Transverse colon (tissue), 4 donors: ENCODE measurements at regions not wholly inside any gene's neighbourhood (a gene's known extent, or its start where the extent isn't known, plus 50 kb on each side); places are given as distances from the start of the nearest gene placed in this dataset.

Experiments used
- DNase-seq: peaks from one replicate; pipeline ENCODE4 v3.0.0-alpha.2; 2019
- H3K27ac ChIP-seq, 4 donors: fragments of 200-600 bp; sonication (generic); 2 replicates each; pipeline ENCODE4 v1.5.1; 2016 to 2018; ENCODE audit warnings: inconsistent platforms in 4 of 4
- H3K27me3 ChIP-seq: fragments of 200-600 bp; sonication (generic); 2 replicates; pipeline ENCODE4 v1.5.1; 2017; ENCODE audit warnings: inconsistent platforms
- H3K36me3 ChIP-seq, 4 donors: fragments of 200-600 bp; sonication (generic); 2 replicates each; pipeline ENCODE4 v1.5.1; 2017 to 2019; ENCODE audit warnings: inconsistent platforms in 4 of 4
- H3K4me1 ChIP-seq, 4 donors: fragments of 200-600 bp; sonication (generic); 2 replicates each; pipeline ENCODE4 v1.5.1; 2017 to 2020; ENCODE audit warnings: inconsistent platforms in 4 of 4
- H3K4me3 ChIP-seq, 4 donors: fragments of 200-600 bp; sonication (generic); 1 replicate in 1 of 4; 2 replicates in 3 of 4; pipeline versions ENCODE4 v1.5.1 to v1.6.1; 2017 to 2019; ENCODE audit warnings: inconsistent platforms in 4 of 4
- H3K9me3 ChIP-seq, 2 donors: fragments of 200-600 bp; sonication (generic); 2 replicates each; pipeline ENCODE4 v1.5.1; 2017 to 2019; ENCODE audit warnings: inconsistent platforms in 2 of 2
- EP300 ChIP-seq: sonication (generic); formaldehyde crosslinking; IDR thresholded peaks from one replicate; pipeline ENCODE4 v1.6.1; 2017; ENCODE audit warnings: antibody characterized with exemption, low read depth
- POLR2A ChIP-seq: fragments of 450-650 bp; IDR thresholded peaks from one replicate; pipeline ENCODE4 v1.6.1; 2016; ENCODE audit warnings: antibody characterized with exemption, mild to moderate bottlenecking, moderate library complexity
- POLR2AphosphoS5 ChIP-seq, 3 donors: sonication (generic); formaldehyde crosslinking; IDR thresholded peaks; one replicate each; pipeline ENCODE4 v1.6.1; 2016; ENCODE audit warnings: antibody characterized with exemption in 3 of 3
- WGBS, 2 donors: methylation state at CpG; one replicate each; pipeline ENCODE4 v1.1.5; 2018; ENCODE audit warnings: low coverage in 1 of 2; 5-methylcytosine and 5-hydroxymethylcytosine counted together
- in situ Hi-C, 4 donors: fragments of 200-750 bp; cut with MboI; loops; one replicate each; pipeline versions ENCODE4 v1.15.0 to v1.15.1; 2017; ENCODE audit warnings: low sequenced_read_pairs in 3 of 4, low pct_ligation_motif_present in 1 of 4, low pct_unique_long_range_greater_than_20kb in 1 of 4
- intact Hi-C: fragments of 100-400 bp; cut with DNase I; formaldehyde crosslinking; loops from one replicate; pipeline ENCODE4 v1.15.1; 2023; ENCODE audit warnings: low total_unique reads
- TF ChIP-seq, protein P1 (sequence below), 5 experiments: fragments of 200-600 bp in 3 of 5; fragments of 450-650 bp in 2 of 5; sonication (generic) in 3 of 5; IDR thresholded peaks; 1 replicate in 2 of 5; 2 replicates in 3 of 5; pipeline ENCODE4 v1.5.1; 2016 to 2017; ENCODE audit warnings: antibody characterized with exemption in 5 of 5, inconsistent platforms in 3 of 5, mild to moderate bottlenecking in 2 of 5, moderate library complexity in 1 of 5

DNA sequence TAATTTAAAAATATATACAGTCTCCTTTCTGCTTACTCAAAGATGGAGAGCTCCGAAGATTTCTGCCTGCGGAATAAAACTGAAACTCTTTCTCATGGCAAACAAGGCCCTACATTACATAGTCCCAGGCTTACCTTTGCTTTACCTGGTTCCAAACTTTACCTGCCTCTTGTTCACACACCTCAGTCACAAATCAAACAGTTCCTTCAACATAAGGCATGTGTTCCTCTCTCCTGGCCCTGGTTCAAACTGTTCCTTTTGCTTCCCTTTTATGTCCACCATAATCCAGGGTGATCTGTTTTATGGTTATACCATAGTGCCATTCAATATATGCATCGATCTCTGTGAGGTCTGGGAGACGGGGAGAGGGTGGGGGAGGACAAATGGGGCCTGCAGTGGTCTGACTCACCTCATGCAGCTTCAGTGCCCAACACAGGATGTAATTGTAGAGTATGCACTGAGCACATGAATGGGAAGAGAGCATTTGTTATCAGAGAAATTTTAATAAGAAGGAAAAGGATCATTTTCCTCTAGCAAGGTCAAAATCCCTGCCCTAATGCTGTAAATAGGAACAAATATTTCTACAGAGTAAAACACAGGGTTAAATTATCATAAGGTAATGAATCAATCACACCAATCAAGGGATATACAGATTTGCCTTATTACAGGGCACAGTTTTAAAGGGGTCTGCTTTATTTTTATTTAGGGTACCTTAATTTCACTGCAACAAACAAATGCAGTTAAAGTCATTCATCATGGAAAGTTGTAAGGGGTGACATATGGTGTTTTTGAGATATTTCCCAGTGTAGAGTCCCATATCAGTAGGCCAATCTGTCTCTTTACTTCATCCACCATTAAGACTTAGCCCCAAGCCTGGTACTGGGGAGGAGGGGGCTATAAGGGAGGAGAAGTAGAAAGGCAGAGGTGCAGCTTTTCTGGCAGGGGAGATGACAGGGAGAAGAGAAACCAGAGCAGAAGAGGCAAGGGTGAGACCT is 88.8 kb upstream of the PDE1C start:
- no peaks in the 10 kb centered on the region for H3K9me3 ChIP-seq
- H3K27me3 ChIP-seq = no peaks in the 10 kb centered on the region
- DNase-seq = no peak
- intact Hi-C loops (no loop called here), in situ Hi-C loops (no loop called here)
- no peak overlapping the region for H3K27ac ChIP-seq
- 45 to 49% methylated on average over 4 of the region's 4 CpGs for WGBS, 2 donors
- TF ChIP-seq EP300 = no peak
- no peak for TF ChIP-seq POLR2A
- TF ChIP-seq POLR2AphosphoS5 (IDR thresholded peaks at IDR 0.05) = no peak
- TF ChIP-seq, protein P1, sequence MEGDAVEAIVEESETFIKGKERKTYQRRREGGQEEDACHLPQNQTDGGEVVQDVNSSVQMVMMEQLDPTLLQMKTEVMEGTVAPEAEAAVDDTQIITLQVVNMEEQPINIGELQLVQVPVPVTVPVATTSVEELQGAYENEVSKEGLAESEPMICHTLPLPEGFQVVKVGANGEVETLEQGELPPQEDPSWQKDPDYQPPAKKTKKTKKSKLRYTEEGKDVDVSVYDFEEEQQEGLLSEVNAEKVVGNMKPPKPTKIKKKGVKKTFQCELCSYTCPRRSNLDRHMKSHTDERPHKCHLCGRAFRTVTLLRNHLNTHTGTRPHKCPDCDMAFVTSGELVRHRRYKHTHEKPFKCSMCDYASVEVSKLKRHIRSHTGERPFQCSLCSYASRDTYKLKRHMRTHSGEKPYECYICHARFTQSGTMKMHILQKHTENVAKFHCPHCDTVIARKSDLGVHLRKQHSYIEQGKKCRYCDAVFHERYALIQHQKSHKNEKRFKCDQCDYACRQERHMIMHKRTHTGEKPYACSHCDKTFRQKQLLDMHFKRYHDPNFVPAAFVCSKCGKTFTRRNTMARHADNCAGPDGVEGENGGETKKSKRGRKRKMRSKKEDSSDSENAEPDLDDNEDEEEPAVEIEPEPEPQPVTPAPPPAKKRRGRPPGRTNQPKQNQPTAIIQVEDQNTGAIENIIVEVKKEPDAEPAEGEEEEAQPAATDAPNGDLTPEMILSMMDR (IDR thresholded peaks at IDR 0.05) = no peak
- H3K36me3 ChIP-seq = no peaks in the 10 kb centered on the region
- no peak overlapping the region for H3K4me3 ChIP-seq
- H3K4me1 ChIP-seq = peaks cover 0 to 3% (median 0%) of the 10 kb centered on the region in 4 donors

DNA sequence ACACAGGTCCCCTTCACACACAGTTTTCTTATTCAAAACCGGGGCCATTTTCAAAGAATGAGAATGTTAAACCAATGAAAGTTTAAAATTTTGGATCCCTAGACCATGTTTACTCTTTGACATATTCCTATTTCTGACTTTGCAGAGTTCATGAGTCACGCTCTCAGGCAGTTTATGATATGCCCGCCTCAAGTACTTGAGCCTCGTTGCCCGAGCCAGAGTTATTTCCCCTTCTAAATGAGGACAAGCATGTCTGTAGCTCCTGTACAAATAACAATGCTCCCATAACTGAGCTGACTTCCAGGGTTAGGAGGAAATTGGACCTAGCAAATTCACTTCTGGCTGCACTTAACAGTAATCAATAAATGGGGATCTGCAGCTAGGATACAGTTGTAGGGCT is 87.9 kb upstream of the PDE1C start:
- intact Hi-C loops = no loop called here
- 55 to 73% methylated on average over 1 to 5 of the region's 5 CpGs for WGBS, 2 donors
- Histone ChIP-seq H3K36me3 (no peaks in the 10 kb centered on the region), H3K4me1 (peaks cover 0 to 3% (median 0%) of the 10 kb centered on the region in 4 donors), H3K27ac (no peak overlapping the region), H3K27me3 (no peaks in the 10 kb centered on the region), H3K9me3 (no peaks in the 10 kb centered on the region), H3K4me3 (no peak overlapping the region)
- no peak for DNase-seq
- in situ Hi-C loops = no loop called here
- TF ChIP-seq, protein P1 (IDR thresholded peaks at IDR 0.05) = no peak
- no peak for TF ChIP-seq POLR2AphosphoS5 (IDR thresholded peaks at IDR 0.05)
- no peak for TF ChIP-seq POLR2A

DNA sequence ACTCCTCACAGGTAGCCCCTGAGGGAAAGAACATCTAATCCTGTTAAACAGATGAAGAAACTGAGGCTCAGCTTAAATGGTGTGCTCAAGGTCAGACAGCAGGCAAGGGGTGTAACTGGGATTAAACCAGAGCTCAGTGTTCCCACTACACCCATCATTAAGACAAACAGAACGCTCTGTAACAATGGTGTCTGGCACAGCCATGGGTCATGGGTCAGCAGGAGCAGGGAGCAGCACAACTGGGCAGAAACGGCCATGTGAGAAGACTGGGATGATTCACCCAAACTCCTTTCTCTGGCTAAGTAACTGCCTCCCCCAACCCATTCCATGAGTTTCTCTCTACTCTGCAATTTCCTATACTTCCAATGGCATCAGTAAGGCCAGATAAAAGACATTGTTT is 85.5 kb upstream of the PDE1C start:
- DNase-seq = no peak
- Histone ChIP-seq H3K9me3 (no peaks in the 10 kb centered on the region), H3K4me3 (no peak overlapping the region), H3K27me3 (no peaks in the 10 kb centered on the region), H3K4me1 (peaks cover 0 to 3% (median 0%) of the 10 kb centered on the region in 4 donors), H3K36me3 (no peaks in the 10 kb centered on the region), H3K27ac (no peak overlapping the region)
- intact Hi-C loops (no loop called here), in situ Hi-C loops (no loop called here)
- no peak for TF ChIP-seq EP300
- no peak for TF ChIP-seq POLR2A
- TF ChIP-seq, protein P1 (IDR thresholded peaks at IDR 0.05) = no peak
- no peak for TF ChIP-seq POLR2AphosphoS5 (IDR thresholded peaks at IDR 0.05)
- 46% methylated on average over 2 of the region's 2 CpGs; no CpG with 5 or more reads in 1 of the 2 donors for WGBS, 2 donors

DNA sequence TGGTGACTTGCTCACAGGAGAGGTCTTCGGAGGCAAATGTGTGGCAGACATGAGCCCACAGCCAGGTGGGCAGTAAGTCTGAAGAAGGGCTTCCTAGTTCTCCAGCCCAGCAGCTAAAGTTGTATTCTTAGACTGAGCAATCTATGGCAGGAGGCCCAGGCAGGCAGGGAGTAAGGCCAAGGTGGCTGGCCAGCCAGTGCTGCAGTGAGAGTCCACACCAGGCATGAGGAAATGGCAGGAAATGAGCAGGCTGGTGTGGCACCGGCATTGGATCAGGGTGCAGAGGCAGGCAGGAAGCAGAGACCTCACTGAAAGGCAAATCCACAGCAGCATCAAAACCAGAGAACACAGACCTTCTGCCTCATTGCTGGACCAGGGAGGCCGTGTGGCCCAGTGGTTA is 84.6 kb upstream of the PDE1C start:
- H3K4me1 ChIP-seq = peaks cover 0 to 3% (median 0%) of the 10 kb centered on the region in 4 donors
- WGBS, 2 donors = 77 to 100% methylated on average over 1 to 3 of the region's 3 CpGs
- TF ChIP-seq EP300 = no peak
- no peak for TF ChIP-seq POLR2AphosphoS5 (IDR thresholded peaks at IDR 0.05)
- H3K4me3 ChIP-seq = no peak overlapping the region
- H3K9me3 ChIP-seq = no peaks in the 10 kb centered on the region
- intact Hi-C loops (no loop called here), in situ Hi-C loops (no loop called here)
- H3K27ac ChIP-seq = no peak overlapping the region
- no peak for DNase-seq
- H3K27me3 ChIP-seq = no peaks in the 10 kb centered on the region
- H3K36me3 ChIP-seq = no peaks in the 10 kb centered on the region
